ENCODE measurements at regions not wholly inside any gene's neighbourhood (a gene's known extent, or its start where the extent isn't known, plus 50 kb on each side); places are given as distances from the start of the nearest gene placed in this dataset.

DNA sequence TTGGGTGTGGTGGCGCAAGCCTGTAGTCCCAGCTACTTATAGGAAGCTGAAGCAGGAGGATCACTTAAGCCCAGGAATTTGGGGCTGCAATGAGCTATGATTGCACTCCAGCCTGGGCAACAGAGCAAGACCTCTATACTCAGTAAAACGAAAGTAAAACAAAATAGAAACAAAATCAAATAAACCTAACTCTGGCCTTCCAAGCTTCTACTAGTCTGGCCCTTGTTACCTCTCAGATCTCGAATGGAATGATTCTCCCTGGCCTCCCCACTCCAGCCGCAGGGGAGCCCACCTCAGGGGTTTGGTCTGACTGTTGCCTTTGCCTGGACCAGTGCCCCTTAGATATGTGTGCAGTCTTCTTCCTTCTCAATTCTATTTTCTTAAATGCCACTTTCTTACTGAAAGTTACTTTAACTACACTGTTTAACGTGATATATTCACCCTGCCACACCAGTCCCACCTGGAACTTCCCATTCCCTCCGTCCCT lies 160.0 kb upstream of the GCFC2 start:
- TF ChIP-seq CTCF (IDR thresholded peaks at IDR 0.05) (no peak), POLR2A (IDR thresholded peaks at IDR 0.05) (no peak), POLR2AphosphoS5 (IDR thresholded peaks at IDR 0.05) (no peak)
